ENCODE measurements at regions not wholly inside any gene's neighbourhood (a gene's known extent, or its start where the extent isn't known, plus 50 kb on each side); places are given as distances from the start of the nearest gene placed in this dataset.

GRCh38 chr15:79656151-79657000 lies 224.2 kb downstream of the MINAR1 start:
- DNase-seq (ENCODE audit: low spot score) = no peak
- TF ChIP-seq, protein P1, sequence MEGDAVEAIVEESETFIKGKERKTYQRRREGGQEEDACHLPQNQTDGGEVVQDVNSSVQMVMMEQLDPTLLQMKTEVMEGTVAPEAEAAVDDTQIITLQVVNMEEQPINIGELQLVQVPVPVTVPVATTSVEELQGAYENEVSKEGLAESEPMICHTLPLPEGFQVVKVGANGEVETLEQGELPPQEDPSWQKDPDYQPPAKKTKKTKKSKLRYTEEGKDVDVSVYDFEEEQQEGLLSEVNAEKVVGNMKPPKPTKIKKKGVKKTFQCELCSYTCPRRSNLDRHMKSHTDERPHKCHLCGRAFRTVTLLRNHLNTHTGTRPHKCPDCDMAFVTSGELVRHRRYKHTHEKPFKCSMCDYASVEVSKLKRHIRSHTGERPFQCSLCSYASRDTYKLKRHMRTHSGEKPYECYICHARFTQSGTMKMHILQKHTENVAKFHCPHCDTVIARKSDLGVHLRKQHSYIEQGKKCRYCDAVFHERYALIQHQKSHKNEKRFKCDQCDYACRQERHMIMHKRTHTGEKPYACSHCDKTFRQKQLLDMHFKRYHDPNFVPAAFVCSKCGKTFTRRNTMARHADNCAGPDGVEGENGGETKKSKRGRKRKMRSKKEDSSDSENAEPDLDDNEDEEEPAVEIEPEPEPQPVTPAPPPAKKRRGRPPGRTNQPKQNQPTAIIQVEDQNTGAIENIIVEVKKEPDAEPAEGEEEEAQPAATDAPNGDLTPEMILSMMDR (IDR thresholded peaks at IDR 0.05) = no peak
- H3K4me3 ChIP-seq = no peak overlapping the region
- H3K27ac ChIP-seq = no peak overlapping the region

DNA sequence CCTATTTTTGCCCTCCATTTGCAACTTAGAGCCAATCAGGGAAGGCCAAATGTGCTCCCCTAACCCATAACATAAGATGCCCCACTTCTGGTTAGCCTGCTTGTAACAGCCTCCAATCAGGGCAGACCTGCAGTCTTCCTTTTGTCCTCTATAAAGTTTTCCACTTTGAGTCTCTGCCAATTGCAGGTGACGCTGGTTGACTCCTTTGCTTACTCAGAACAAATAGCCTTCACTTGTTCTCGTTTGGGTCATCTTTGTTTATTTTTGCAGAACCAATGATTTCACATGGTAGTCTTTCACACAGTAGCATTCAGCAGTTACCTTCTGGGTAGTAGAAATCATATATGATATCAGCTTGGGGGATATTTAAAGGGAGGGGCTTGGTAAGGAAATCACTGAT lies 225.6 kb downstream of the MINAR1 start:
- TF ChIP-seq, protein P1 (IDR thresholded peaks at IDR 0.05) = no peak
- Histone ChIP-seq H3K4me3 (no peak overlapping the region), H3K27ac (no peak overlapping the region)
- DNase-seq (ENCODE audit: low spot score) = no peak

GRCh38 chr15:79659691-79660090 lies 227.6 kb downstream of the MINAR1 start:
- Histone ChIP-seq H3K4me3 (no peak overlapping the region), H3K27ac (no peak overlapping the region)
- DNase-seq (ENCODE audit: low spot score) = no peak
- TF ChIP-seq, protein P1 (IDR thresholded peaks at IDR 0.05) = no peak

DNA sequence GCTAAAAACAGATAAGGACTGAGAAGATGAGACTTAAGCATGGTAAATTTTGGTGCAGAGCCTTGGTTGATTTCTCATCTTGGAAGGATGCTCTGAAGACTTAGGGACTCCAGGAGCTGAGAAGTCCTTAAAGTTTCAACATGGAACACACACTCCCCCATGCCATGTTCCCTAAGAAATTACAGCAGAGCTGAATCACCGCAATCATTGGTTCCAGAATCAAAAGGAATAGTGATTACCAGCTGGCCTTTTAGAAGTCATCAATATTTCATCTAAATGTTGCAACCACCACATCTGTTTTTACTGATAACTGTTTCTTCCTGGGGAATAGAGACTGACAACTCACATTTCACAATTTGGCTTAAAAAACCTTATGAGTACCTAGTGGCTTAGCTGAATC lies 229.3 kb downstream of the MINAR1 start:
- no peak for DNase-seq (ENCODE audit: low spot score)
- TF ChIP-seq, protein P1 (IDR thresholded peaks at IDR 0.05) = no peak
- H3K4me3 ChIP-seq = no peak overlapping the region
- no peak overlapping the region for H3K27ac ChIP-seq

GRCh38 chr15:79673416-79674123 lies 223.2 kb downstream of the MTHFS start:
- TF ChIP-seq, protein P1 (IDR thresholded peaks at IDR 0.05) = no peak
- H3K4me3 ChIP-seq = no peak overlapping the region
- no peak for DNase-seq (ENCODE audit: low spot score)
- H3K27ac ChIP-seq = no peak overlapping the region

GRCh38 chr15:79674124-79674465 lies 222.7 kb downstream of the MTHFS start:
- DNase-seq (ENCODE audit: low spot score) = no peak
- Histone ChIP-seq H3K4me3 (no peak overlapping the region), H3K27ac (no peak overlapping the region)
- TF ChIP-seq, protein P1 (IDR thresholded peaks at IDR 0.05) = no peak

DNA sequence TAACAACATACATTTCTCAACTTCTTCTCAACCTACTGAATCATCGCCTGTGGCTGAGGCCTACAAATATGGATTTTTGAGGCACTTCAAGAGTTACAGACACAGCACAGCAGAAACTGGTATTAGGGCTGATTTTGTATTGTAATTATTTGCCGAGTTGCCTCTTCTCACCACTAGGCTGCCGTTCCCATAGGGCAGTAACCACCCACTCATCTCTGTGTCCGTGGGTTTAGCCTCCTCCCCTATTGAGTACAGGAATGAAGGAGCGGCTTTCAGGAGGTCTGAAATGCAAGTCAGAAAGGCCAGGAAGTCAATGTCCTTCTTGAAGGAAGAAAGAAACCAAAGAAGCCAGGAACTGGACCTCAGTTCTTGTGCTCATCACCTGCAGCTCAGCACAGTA lies 220.8 kb downstream of the MTHFS start:
- DNase-seq (ENCODE audit: low spot score) = no peak
- TF ChIP-seq, protein P1 (IDR thresholded peaks at IDR 0.05) = no peak
- Histone ChIP-seq H3K27ac (no peak overlapping the region), H3K4me3 (no peak overlapping the region)
